GM21619 (cell line): ENCODE measurements at regions not wholly inside any gene's neighbourhood (a gene's known extent, or its start where the extent isn't known, plus 50 kb on each side); places are given as distances from the start of the nearest gene placed in this dataset.

Experiments used
- ATAC-seq: cut with Tn5 transposase; IDR thresholded peaks from one replicate; pipeline ENCODE4 v1.9.1; 2021; ENCODE audit not compliant: unreplicated experiment

GRCh38 chr11:115721296-115721995 is 217.2 kb upstream of the CADM1 start:
- ATAC-seq = no peak

- ATAC-seq = no peak
Observed at GRCh38 chr11:115720602-115721245, 216.5 kb upstream of the CADM1 start.

GRCh38 chr11:115718945-115719344 is 214.7 kb upstream of the CADM1 start:
- no peak for ATAC-seq

DNA sequence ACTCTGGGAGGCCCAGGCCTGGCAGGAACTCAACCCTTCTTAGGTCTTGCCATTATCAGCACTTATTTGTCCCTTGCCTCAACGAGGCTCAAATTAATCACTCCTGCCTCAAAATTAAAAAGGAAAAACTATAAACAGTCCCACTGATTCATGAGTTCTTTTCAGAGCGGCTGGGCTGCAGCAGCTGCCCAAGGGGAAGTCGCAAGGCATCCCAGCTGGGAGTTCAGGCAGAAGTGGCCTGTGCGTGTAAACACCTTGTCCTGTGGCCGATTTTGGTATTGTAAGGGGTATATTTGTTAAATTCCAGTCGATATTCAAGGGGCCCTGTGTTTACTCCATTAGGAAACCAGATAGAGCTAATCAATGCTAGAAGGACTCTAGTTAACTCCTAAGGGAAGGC is 213.9 kb upstream of the CADM1 start:
- ATAC-seq = no peak

- no peak for ATAC-seq
Observed at GRCh38 chr11:115716601-115717529, 212.7 kb upstream of the CADM1 start.

- ATAC-seq = no peak
Observed at GRCh38 chr11:115716080-115716479, 211.9 kb upstream of the CADM1 start.

DNA sequence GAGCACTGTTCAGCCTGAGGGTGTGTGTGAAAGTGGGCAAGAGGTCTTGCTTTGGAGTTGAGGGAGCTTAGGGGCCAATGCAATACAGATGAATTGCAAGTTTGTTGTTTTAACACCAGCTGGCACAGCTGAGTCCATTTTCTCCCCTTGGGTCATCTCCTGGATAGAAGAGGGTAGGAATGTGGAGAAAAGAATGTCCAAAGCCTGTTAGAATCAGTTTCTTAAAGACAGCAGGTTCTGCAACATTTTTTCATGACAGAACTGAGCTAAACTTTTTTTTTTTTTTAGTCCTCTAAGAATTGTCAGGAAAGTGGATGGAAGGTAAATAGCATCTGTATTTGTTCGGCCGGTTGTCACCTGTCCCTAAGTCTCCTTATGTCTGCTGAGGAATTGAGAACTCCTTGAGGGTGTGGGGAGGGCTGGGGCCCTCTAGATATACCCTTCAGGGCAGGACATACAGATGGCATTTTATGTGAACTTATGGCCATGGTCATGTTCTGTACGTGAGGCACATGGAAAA is 211.1 kb upstream of the CADM1 start:
- ATAC-seq = no peak

DNA sequence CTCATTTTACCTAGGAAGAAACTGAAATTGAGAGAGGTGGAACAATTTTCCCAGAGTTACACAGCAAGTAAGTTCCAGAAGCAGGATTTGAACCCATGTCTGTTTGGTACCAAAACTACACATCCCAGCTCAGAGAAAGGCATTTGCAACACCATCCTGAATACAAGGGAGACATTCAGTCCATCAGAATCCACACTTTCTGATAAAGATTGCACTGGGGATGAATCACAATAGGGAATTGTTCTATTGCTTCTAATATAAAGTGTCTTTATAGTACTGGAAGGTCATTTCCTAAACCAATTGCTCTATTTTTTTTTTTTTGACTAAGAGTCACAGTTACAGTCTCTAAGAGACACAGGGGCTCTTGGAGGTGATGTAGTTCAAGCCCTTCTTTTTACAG is 208.1 kb upstream of the CADM1 start:
- no peak for ATAC-seq

DNA sequence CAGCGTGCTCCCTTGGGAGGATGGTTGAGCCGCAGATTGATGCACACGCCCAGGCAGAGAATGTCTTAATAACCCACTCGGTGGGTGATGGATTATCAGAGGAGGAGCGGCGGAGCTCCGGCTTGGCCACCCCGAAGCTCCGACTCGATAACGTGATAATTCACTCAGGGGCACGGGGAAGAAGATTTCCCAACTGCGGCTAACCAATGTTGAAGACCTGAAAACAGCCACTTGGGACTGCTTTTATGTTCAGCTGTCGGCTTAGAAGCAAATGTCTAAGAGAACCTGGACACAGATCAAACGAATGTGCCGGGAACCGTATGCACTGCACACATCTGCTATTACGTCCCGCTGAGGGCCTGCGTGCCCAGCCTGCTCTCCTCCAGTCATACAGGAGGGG is 206.8 kb upstream of the CADM1 start:
- no peak for ATAC-seq

- ATAC-seq = no peak
Observed at GRCh38 chr11:115710426-115710825, 206.2 kb upstream of the CADM1 start.

DNA sequence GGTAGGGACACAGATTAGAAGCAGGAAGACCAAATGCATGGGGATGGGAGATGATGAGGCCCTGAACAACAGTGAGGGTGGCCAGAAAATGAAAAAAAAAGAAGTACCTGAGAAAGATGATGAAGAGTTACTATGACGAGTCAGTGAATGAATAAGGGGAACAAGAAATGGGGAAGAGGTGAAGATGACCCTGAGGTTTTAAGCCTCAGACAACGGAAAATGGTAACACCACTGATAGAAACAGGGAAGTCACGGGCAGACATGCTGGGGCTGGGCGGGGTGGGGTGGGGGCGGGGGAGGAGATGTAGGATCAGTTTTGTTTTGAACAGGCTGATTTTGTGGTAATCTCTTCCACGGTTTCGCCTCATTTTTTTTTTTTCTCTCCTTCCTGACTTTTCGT is 205.1 kb upstream of the CADM1 start:
- no peak for ATAC-seq

DNA sequence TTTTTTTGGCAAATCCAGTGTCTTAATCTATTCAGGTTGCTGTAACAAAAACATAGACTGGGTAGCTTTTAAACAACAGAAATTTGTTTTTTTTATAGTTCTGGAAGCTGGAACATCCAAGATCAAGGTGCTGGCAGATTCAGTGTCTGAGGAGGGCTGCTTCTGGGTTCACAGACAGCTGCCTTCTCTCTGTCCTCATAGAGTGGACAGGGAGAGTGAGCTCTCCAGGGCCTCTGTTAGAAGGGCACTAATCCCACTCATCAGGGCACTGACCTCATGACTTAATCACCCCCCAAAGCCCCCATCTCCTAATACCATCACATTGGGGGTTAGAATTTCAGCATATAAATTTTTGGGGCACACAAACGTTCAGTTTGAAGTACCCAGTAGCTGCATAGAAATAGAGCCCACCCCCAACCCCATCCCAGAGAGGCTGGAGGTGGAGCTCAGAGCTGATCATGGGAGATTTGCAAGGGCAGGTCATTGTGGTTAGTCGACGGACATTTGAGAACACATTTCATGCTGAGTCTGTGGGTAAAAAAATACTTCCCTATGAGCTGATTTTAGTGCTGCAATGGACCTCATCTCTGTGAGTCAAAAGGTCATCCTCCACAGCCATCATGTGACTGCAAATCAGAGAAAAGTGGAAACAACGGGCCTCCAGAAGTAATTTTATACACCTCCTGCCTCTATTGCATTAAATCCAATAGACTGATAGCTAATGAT is 203.1 kb upstream of the CADM1 start:
- ATAC-seq = no peak

DNA sequence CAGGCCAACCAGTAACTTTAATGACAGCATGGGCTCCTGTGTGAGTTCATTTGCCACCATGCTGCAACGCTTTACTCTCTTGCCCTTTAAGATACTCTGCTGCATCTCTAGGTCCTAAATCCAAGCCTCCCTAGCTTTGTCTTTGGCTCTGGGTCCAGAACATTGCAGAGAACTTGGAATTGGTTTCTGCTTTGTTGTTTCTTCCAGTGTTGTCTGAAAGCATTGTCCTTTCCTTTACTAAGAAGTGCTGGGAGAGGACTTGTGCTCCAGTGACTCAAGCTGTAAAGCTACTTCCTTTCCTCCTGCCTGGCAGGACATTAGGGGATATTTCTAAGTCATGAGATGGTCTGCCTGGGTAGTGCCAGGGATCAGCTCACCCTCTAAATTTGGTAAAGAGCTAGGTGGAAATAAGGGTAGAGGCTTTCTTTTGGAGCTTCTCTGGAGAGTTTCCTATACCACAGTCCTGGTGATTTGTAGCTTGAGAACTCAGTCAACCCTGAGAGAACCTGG is 202.5 kb upstream of the CADM1 start:
- no peak for ATAC-seq

GRCh38 chr11:115705200-115705599 is 201.0 kb upstream of the CADM1 start:
- no peak for ATAC-seq

- no peak for ATAC-seq
Observed at GRCh38 chr11:115700981-115701875, 197.0 kb upstream of the CADM1 start.

GRCh38 chr11:115700496-115700895 is 196.3 kb upstream of the CADM1 start:
- ATAC-seq = no peak

DNA sequence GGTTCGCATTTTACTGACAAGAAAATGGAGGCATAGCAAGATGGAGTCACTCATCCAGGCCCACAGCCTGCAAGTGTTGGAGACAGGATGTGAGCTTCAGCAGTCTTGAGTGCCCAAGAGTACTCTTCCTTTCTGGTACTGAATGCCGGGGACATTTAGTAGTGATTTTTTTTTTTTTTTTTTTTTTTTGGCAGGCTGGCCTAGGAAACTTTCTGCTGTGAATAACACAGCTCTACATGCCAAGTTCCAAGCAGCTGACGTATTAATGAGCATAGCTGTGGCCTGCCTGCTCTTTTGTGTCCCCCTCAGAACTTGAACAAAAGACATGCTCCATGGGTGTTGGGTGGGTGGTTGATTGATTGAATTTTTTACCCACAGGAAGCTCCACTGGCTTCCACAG is 195.5 kb upstream of the CADM1 start:
- no peak for ATAC-seq

DNA sequence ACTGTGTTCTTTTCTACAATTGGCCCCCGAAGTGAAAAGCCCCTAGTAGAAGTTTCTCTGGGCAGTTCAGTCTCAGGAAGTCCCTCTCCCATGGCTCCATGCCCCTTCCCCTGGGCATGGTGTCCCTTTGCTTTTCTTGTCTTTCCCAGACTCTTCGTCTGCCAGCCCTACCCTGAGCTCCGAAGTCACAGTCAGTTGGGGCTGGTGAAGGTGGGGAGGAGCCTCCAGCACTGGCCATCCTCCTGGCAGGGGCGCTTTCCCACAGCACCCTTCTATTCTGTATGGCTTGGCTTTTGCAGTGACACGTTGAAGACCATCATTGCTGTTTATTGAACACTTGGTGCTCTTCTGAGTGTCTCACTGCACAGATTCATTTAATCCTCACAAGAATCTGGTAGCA is 195.1 kb upstream of the CADM1 start:
- ATAC-seq = no peak

DNA sequence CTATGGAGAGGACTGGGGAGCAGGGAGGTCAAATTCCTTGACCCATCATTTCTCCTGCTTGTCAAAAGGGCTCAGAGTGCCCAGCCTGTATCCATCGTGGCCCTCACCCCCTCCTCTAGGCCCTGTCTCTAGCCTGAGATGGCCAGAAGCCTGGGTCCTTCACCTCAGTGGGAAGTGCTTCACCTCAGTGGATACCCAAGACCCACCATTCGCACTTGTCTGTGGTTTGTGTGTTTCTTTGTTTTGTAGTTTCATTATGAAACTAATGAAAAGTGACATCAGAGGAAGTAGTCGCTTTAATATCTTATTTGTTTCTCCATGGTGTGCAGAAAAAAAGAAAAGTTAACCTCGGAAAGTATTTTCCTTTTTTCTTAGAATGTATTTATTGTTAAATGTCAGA is 194.0 kb upstream of the CADM1 start:
- no peak for ATAC-seq

DNA sequence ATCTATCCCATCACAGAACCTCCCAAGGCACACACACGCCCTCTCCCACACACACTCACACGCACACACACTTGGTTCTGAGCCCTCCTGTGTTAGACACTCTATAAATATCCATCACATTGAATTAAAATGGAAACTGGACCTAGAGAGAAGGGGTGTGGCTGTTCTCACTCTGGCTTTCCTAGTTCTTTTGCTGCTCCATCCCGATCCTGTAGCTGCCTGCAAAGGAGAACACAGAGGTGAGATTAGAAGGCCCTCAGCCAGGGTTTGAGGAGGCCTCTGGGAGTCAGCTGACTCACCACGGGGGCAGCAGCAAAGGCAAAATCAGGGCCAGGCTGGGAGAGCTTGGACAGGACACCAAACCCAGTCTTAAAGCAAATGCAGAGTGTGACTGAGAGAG is 192.3 kb upstream of the CADM1 start:
- no peak for ATAC-seq
